Vagina (tissue), 2 donors: ENCODE measurements at regions not wholly inside any gene's neighbourhood (a gene's known extent, or its start where the extent isn't known, plus 50 kb on each side); places are given as distances from the start of the nearest gene placed in this dataset.

ENCODE experiments used
- DNase-seq, 2 donors: peaks; one replicate each; pipeline ENCODE4 v3.0.0-alpha.2; 2017; ENCODE audit errors: extremely low spot score in 2 of 2
- H3K27ac ChIP-seq: fragments of 200-600 bp; sonication (generic); one replicate; pipeline ENCODE4 v1.5.1; 2019
- H3K27me3 ChIP-seq: fragments of 200-600 bp; sonication (generic); one replicate; pipeline ENCODE4 v1.5.1; 2019
- H3K36me3 ChIP-seq, 2 donors: fragments of 200-600 bp; sonication (generic); one replicate each; pipeline ENCODE4 v1.5.1; 2017 to 2019
- H3K4me1 ChIP-seq: fragments of 200-600 bp; sonication (generic); one replicate; pipeline ENCODE4 v1.5.1; 2019
- H3K4me3 ChIP-seq, 2 donors: fragments of 200-600 bp; sonication (generic); 1 replicate in 1 of 2; 2 replicates in 1 of 2; pipeline ENCODE4 v1.5.1; 2016 to 2019
- H3K9me3 ChIP-seq: fragments of 200-600 bp; sonication (generic); one replicate; pipeline ENCODE4 v1.5.1; 2019
- CTCF ChIP-seq, 3 experiments: fragments of 450-650 bp in 2 of 3; fragments of 200-600 bp in 1 of 3; sonication (generic) in 1 of 3; IDR thresholded peaks; one replicate each; pipeline ENCODE4 v1.5.1; 2017 to 2019; ENCODE audit warnings: antibody characterized with exemption in 3 of 3, mild to moderate bottlenecking in 2 of 3, moderate library complexity in 2 of 3
- POLR2A ChIP-seq, 2 donors: fragments of 450-650 bp; IDR thresholded peaks; one replicate each; pipeline ENCODE4 v1.6.1; 2017; ENCODE audit warnings: antibody characterized with exemption in 2 of 2, mild to moderate bottlenecking in 2 of 2, moderate library complexity in 2 of 2
- POLR2AphosphoS5 ChIP-seq, 2 donors: sonication (generic); formaldehyde crosslinking; IDR thresholded peaks; one replicate each; pipeline ENCODE4 v1.9.0; 2017; ENCODE audit warnings: antibody characterized with exemption in 2 of 2, mild to moderate bottlenecking in 2 of 2, low read depth in 1 of 2; ENCODE audit not compliant: insufficient read depth in 1 of 2
- intact Hi-C: fragments of 100-400 bp; cut with DNase I; formaldehyde crosslinking; loops from one replicate; pipeline ENCODE4 v1.15.1; 2023

- no peak for DNase-seq
- Histone ChIP-seq H3K36me3 (no peaks in the 10 kb centered on the region), H3K4me1 (no peaks in the 10 kb centered on the region), H3K9me3 (no peaks in the 10 kb centered on the region), H3K4me3 (no peak overlapping the region), H3K27me3 (no peaks in the 10 kb centered on the region), H3K27ac (no peak overlapping the region)
- intact Hi-C loops = loop anchor here (10.0 kb wide), 1 partner anchor 366 kb away; no protein-coding TSS in a partner anchor
- TF ChIP-seq POLR2A (IDR thresholded peaks at IDR 0.05) (no peak), CTCF (IDR thresholded peaks at IDR 0.05) (no peak), POLR2AphosphoS5 (IDR thresholded peaks at IDR 0.05; ENCODE audit: insufficient read depth in 1 of 2, low read depth in 1 of 2) (no peak)
Measured at GRCh38 chr1:101290922-101291561, 54.2 kb downstream of the S1PR1 start.

- Histone ChIP-seq H3K27me3 (no peaks in the 10 kb centered on the region), H3K36me3 (no peaks in the 10 kb centered on the region), H3K27ac (no peak overlapping the region), H3K4me3 (no peak overlapping the region), H3K4me1 (no peaks in the 10 kb centered on the region), H3K9me3 (no peaks in the 10 kb centered on the region)
- DNase-seq = peak in 1 of 2 donors; percentile 52
- intact Hi-C loops = loop anchor here (10.0 kb wide), 1 partner anchor 367 kb away; no protein-coding TSS in a partner anchor
- no peak for TF ChIP-seq POLR2A (IDR thresholded peaks at IDR 0.05)
- no peak for TF ChIP-seq CTCF (IDR thresholded peaks at IDR 0.05)
- TF ChIP-seq POLR2AphosphoS5 (IDR thresholded peaks at IDR 0.05; ENCODE audit: insufficient read depth in 1 of 2, low read depth in 1 of 2) = no peak
Measured at GRCh38 chr1:101291562-101292380, 55.0 kb downstream of the S1PR1 start.

- Histone ChIP-seq H3K27ac (no peak overlapping the region), H3K9me3 (no peaks in the 10 kb centered on the region), H3K36me3 (no peaks in the 10 kb centered on the region), H3K4me3 (no peak overlapping the region), H3K27me3 (no peaks in the 10 kb centered on the region), H3K4me1 (no peaks in the 10 kb centered on the region)
- TF ChIP-seq CTCF (IDR thresholded peaks at IDR 0.05) = no peak
- intact Hi-C loops = loop anchor here (10.0 kb wide), 1 partner anchor 369 kb away; no protein-coding TSS in a partner anchor
- DNase-seq = peak in 1 of 2 donors; percentile 25
Measured at GRCh38 chr1:101293461-101294051, 56.7 kb downstream of the S1PR1 start.

GRCh38 chr1:101295209-101295608, 58.4 kb downstream of the S1PR1 start:
- Histone ChIP-seq H3K4me1 (no peaks in the 10 kb centered on the region), H3K27me3 (no peaks in the 10 kb centered on the region), H3K4me3 (no peak overlapping the region), H3K9me3 (no peaks in the 10 kb centered on the region), H3K36me3 (no peaks in the 10 kb centered on the region), H3K27ac (no peak overlapping the region)
- intact Hi-C loops = loop anchor here (10.0 kb wide), 1 partner anchor 370 kb away; no protein-coding TSS in a partner anchor
- no peak for DNase-seq
- no peak for TF ChIP-seq POLR2AphosphoS5 (IDR thresholded peaks at IDR 0.05; ENCODE audit: insufficient read depth in 1 of 2, low read depth in 1 of 2)
- no peak for TF ChIP-seq POLR2A (IDR thresholded peaks at IDR 0.05)
- TF ChIP-seq CTCF (IDR thresholded peaks at IDR 0.05) = no peak
